ENCODE measurements at regions not wholly inside any gene's neighbourhood (a gene's known extent, or its start where the extent isn't known, plus 50 kb on each side); places are given as distances from the start of the nearest gene placed in this dataset.
"Not testable (repeated sequence)": the region's sequence is repeated elsewhere in the genome, so short reads cannot be mapped to it uniquely, and the experiment has no call there.

- DNase-seq: no peak
Measured at GRCh38 chr10:22824520-22824919, 103.3 kb upstream of the ARMC3 start.

GRCh38 chr10:22823109-22823508 is 104.7 kb upstream of the ARMC3 start:
- no peak for DNase-seq

GRCh38 chr10:22821921-22822320 is 105.9 kb upstream of the ARMC3 start:
- not testable (repeated sequence) for DNase-seq

DNA sequence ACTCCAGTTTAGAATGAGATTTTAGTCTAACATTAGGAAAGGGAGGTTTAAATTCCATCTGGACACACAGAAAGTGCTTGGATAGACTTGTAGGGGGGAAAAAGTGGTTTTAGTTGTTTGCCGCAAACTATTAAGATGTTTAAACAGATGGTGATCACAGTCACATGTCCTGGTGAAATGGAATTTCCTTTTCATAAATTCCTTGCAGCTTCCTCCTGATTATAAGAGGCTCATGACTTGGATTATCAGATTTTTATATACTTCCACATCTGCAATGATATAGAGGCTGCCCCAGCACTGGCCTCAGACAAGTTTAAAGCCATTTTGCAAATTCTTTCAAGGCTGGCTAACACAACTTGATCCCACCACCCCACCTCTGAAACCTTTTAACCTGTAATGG is 106.4 kb upstream of the ARMC3 start:
- DNase-seq: no peak

DNA sequence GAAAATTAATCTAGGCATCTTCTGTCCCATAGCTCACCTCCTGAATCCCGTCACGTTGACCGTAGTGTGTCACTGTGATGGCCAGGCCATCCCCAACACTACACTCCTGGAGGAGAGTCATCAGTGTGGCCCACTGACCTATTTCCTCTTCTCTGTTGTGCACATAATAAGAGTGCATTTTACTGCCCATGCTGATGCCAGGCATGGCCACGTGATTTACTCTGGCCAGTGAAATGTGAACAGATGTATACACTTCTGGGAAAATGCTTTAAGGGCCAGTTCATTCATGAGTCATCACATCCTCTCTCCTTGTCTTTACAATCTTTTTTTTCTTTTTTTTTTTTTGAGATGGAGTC is 101.9 kb upstream of the PIP4K2A start:
- DNase-seq: peak; percentile 3

DNA sequence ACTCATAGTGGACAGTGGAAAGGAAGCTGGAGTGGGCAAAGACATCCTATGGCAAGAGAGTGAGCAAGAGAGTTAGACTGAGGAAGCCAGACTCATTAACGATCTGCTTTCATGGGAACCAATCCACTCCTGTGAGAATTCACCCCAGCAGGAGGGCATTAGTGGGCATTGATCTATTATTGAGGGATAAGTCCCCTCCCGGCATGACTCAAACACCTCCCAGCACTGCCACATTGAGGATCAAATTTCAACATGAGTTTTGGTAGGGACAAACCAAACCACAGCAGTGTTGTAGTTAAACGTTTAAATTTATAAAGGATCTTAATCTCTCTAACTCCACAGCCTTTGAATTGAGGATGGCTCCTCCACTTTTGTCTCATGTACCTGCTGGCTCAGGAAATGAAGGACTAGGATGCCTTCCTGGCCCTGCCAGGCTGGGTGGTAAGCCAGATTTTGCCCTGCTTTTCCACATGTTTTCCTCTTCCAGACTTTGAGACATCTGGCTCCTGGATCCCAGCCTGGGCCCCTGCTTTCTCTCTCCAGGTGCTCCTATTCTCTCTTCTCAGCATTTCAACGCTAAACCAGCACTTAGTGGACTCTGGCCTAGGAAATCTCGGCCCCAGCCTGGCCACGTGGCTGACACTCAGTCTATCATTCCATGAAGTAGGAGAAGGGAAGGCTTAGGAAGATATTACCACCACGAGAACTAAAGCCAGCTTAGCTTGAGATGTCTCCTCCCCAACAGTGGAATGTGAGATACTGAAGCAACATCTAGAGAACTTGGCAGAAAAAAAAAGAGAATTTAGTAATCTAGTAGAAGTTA is 96.5 kb upstream of the PIP4K2A start:
- no peak for DNase-seq

DNA sequence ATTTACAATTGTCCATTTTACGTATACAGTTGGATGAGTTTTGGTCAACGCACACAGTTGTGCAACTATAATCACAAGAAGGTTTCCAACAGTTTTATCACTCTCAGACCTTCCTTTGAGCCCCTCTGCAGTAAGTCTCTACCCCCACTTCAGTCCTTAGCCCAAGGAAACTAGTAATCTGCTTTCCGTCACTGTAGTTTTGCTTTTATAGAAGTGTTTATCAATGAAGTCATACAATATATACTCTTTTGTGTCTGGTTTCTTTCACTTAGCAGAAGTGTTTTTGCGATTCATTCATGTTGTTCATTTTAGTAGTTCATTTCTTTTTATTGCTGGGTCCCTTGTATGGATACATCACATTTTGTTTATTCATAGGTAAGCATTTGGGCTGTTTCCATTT is 92.9 kb upstream of the PIP4K2A start:
- DNase-seq: no peak

DNA sequence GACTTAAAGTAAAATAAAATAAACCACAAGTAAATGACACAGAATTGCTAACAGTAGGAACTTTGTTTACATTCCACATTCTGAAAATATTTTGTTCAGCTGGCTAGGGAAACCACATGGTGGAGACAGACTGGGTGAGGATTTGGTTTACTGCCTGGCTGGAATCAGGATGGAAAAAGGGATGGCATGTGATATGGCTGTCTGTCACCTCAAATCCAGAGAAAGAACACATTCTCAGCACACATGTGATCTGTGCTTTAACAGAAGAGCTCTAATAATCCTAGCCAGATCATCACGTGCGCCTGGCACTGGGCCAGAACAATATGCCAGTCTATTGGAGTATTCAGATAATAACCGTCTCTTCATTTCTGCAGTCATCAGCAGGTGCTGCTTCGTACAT is 90.9 kb upstream of the PIP4K2A start:
- DNase-seq: peak; percentile 91

DNA sequence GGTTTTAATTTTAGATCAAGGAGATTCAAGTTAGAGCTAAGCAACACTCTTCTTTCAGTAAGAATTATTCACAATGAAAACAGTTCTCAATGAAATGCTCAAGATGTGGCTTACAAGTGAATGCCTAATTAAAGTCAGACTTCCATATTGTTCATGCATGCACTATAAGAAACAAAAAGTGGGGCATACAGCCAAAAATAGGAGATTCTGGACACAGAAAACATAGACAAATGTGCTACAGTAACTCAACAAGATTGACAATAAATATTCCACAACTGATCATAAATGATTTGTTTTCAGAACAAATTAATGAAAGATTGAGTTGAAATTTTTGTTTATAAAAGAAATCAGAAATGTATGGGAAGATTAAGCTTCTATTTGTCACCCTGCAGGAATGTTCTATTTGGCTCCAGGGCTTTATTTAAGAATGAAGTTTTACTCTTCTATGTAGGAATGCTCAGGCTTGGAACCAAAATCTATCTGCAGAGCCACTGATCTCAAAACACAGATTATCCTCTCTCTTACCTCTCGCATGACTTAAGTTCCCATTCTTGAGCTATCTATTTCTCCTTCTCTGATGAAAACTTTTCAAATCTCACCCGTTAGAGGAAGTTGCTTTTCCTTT is 89.0 kb upstream of the PIP4K2A start:
- no peak for DNase-seq

DNA sequence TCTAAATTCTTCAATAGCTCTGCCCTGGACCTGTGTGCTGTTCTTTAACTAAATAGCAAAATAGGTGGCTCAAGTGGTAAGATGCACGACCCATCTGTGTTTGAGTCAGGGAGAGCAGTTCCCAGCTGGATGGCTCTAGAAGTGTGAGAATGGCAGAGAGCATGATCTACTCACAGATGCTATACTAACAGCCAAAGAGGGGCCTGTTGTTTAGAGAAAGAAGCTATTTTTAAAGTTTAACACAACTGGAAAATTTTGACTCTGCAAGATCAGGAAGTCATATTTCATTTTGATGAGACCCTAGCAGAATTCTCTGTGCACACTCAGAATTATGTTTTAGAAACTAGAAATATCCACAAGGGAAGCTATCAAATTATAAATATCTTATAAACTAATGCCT is 87.4 kb upstream of the PIP4K2A start:
- no peak for DNase-seq

- DNase-seq: not testable (repeated sequence)
Measured at GRCh38 chr10:22797796-22798195, 83.4 kb upstream of the PIP4K2A start.

GRCh38 chr10:22795546-22795945 is 81.2 kb upstream of the PIP4K2A start:
- no peak for DNase-seq

GRCh38 chr10:22792161-22792560 is 77.8 kb upstream of the PIP4K2A start:
- no peak for DNase-seq

DNA sequence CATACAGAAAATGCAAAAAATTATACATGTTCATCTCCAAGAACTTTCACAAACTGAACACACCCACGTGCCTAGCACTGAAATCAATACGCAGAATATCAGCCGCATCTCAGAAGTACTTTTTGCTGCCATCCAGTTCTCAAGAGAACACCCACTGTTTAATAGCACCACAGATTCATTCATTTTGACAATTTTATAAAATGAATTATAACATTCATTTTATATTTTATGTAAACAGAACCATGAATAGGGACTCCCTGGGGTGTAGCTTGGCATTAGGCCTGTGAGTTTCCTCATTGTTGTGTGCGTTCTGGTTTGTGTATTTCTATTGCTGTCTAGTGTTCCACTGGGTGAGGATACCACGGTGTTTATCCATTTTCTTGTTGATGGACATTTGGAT is 77.3 kb upstream of the PIP4K2A start:
- DNase-seq: no peak

GRCh38 chr10:22784668-22785067 is 70.3 kb upstream of the PIP4K2A start:
- DNase-seq: no peak

DNA sequence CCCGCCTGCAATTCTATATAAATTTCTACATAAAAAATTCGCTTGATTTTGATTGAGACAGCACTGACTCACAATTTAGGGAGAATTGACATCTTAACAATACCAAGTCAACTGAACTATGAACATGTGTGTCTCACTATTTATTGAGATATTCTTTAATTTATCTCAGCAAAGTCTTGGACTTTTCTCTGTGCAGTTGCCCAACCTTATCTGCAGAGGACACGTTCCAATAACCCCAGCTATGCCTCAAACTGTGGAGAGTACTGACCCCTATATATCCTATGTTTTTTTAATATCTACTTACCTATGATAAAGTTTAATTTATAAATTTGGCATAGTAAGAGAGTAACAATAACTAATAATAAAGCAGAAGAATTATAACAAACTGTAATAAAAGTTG is 69.4 kb upstream of the PIP4K2A start:
- DNase-seq: no peak

DNA sequence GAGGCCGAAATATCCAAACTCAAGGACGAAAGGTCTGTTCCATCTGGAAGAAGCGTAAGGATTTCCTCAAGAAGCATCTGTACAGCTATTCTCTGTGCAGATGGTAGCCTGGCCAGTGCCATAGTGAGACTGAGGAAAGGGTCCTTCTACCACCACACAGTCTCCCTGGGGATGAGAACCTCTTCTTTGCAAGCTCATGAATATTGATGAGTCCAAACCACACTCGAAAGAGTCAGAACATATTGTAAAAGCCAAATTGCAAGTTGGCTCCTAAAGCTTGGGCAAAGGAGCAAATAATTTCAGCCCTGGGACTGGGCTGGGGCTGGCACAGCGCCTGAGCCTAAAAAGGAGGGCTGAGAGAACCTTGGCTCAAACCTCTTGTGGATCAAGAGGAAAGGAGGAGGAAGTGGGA is 66.1 kb upstream of the PIP4K2A start:
- no peak for DNase-seq

DNA sequence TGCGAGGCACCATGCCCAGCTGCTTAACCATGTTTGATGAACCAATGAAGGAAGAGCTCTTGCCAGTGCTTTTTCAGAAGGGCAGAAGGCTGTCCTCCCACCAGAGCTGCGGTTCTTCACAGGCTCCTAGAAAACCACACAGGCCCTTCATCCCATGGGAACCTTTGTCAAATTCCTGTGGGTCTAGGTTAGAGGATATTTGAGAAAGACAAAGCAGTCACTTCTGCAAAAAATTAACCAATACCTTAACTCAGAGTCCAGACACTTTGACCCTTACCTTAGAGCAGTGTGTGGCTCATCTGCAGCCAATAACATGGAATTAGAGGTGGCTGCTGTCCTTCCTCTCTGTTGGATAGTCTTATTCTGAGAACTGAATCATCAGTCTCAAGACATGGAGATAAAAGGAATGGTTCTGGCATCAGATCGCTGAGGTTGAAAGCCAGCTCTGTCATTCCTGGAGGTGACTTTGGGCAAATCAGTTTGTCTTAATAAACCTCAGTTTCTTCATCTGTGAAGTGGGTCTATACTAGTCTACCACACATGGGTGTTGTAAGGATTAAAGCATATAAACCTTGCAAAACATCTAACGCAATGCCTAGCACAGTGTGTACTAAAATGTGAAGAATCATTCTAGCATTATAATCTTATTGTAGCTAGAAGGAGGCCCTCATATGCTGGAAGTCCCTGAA is 65.1 kb upstream of the PIP4K2A start:
- DNase-seq: no peak

DNA sequence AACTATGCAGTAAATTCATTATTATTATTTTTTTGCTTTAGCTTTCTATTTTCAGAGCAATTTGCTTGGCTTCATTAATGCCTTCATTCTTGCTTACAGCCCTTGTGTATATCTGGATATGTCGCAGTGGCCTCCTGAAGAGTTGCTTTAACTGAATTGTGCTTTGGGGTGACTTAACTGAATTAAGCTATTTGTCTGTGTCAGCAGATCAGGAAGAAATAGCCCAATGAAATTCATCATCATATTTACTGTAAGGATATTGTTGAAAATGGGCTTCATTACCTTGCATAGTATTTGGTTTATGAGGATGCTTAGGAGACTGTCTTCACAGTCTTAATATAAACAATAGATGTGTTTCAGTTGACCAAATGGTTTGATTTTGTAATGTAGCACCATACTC is 59.7 kb upstream of the PIP4K2A start:
- DNase-seq: no peak

DNA sequence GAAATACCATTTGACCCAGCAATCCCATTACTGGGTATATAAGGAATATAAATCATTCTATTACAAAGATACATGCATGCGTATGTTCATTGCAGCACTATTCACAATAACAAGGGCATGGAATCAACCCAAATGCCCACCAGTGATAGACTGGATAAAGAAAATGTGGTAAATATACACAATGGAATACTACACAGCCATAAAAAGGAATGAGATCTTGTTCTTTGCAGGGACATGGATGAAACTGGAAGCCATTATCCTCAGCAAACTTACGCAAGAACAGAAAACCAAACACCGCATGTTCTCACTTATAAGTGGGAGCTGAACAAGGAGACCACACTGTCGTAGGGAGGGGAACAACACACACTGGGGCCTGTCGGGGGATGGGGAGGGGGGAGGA is 57.3 kb upstream of the PIP4K2A start:
- DNase-seq: not testable (repeated sequence)

GRCh38 chr10:22770270-22770669 is 55.9 kb upstream of the PIP4K2A start:
- no peak for DNase-seq

DNA sequence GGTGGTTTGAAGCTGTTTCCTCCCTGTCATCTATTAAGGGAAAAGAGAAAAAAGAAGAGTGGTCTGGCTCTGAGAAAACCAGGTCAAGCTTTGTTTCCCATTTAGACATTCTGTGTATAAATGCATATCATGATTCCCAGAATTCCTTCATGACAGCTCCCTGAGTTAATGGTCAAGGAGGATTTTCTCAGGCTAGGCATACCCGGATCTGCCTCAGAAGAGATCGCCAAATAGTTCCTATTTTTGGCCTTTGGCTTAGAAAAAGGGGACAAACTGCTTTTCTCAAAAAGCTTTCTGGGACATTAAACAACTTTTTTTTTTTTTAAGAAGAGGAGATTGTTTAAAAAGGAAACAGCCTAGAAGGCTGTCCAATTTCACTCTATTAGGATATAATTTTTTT is 53.5 kb upstream of the PIP4K2A start:
- no peak for DNase-seq

GRCh38 chr10:22766693-22767092 is 52.3 kb upstream of the PIP4K2A start:
- DNase-seq: no peak
